HG03135 (cell line): ENCODE measurements at regions not wholly inside any gene's neighbourhood (a gene's known extent, or its start where the extent isn't known, plus 50 kb on each side); places are given as distances from the start of the nearest gene placed in this dataset.

Experiments used
- ATAC-seq: cut with Tn5 transposase; IDR thresholded peaks from one replicate; pipeline ENCODE4 v1.9.1; 2021; ENCODE audit warnings: mild to moderate bottlenecking, moderate library complexity; ENCODE audit not compliant: unreplicated experiment

GRCh38 chr5:2575292-2575691 is 176.2 kb downstream of the IRX2 start:
- ATAC-seq, result no peak

GRCh38 chr5:2574155-2574554 is 177.3 kb downstream of the IRX2 start:
- ATAC-seq, result no peak

DNA sequence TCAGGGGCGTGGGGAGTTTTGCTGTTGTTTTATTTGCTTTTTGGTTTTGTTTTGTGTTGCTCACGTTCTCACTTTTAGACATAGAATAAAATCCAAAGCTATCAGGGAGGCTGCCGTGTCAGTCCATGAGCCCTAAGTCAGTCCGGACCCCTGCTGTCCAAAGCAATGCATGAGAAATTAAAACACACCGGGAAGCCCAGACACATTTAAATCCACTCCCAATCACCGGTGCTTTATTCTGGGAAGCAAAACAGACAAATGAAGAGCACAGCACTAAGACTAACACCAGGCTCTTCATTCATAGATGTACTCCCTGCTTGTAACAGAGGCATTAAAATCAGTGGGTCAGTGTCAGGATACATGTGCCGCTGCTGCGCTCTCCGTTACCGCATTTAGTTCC is 180.9 kb downstream of the IRX2 start:
- no peak for ATAC-seq

GRCh38 chr5:2569774-2570542 is 181.5 kb downstream of the IRX2 start:
- no peak for ATAC-seq

DNA sequence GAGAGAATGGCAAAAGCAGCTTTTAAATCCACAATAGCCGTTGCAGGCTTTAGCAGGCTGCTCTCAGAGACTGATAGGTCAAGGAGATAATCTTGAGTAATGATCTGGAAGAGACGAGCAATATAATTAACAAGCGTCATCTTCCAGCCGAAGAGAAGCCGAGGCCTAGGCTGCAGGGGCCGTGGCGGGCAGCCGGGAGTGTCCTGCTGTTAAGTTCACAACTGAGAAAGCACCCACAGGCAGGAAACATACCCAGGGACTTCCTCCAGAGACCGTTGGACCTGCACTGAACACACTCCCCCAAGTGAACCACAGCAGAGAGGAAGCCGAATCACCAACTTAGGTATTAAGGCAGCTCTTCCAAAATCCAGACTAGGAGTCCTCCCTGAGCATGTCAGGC is 182.3 kb downstream of the IRX2 start:
- ATAC-seq, result no peak

DNA sequence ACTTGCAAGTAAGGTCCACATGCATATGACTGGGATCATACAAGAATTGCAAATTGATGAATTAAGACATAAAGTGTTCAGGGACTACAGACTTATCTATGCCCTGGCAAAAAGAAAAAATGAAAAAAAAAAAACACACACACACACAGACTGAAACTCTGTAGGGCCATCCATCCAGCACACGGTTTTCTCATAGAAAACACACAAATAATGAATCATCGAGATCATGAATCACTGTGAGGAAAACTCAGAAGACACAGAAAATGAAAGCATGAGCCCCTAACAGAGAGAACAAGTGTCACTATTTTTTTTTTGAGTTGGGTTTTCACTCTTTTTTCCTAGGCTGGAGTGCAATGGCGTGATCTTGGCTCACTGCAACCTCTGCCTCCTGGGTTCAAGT is 185.2 kb downstream of the IRX2 start:
- no peak for ATAC-seq

- no peak for ATAC-seq
These were observed 186.3 kb downstream of the IRX2 start for GRCh38 chr5:2565147-2565546.

GRCh38 chr5:2563046-2563445 is 188.4 kb downstream of the IRX2 start:
- no peak for ATAC-seq

DNA sequence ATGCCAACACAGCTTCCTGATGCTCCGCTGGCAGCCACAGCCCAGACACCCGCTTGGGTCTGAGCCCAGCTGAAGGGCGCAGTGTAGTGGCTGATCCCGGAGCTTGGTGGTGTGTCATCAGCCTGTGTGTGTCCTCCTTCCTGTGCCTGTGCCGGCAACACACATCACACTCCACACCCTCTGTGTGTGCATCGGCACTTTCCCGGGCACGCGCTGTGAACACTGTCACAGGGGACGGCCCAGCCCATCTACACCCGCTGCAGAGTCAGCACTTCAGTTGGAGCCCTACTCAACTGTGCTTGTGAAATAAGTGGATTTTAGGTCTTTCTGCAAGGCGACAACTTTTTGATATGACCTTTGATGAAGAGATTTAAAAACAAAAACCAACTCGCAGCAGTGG is 189.4 kb downstream of the IRX2 start:
- no peak for ATAC-seq

GRCh38 chr5:2560435-2560834 is 191.0 kb downstream of the IRX2 start:
- no peak for ATAC-seq

GRCh38 chr5:2557435-2557834 is 194.0 kb downstream of the IRX2 start:
- ATAC-seq, result no peak

GRCh38 chr5:2556375-2556966 is 195.0 kb downstream of the IRX2 start:
- no peak for ATAC-seq

DNA sequence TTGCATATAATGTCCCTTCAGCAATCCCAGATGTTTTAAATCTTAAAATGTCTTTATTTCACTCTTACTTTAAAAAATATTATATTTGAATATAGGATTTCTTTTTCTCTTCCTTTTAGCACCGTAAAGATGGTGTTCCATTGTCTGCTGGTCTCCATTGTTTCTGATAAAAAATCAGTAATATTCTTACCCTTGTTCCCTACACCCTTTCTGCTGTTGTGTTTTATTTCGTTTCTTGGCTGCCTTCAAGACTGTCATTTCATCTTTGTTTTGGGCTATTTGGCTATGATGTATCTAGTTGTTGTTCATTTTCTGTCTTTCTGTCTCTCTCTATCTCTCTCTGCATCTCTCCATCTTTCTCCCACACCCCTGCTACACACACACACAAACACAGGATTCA is 197.9 kb downstream of the IRX2 start:
- no peak for ATAC-seq

- no peak for ATAC-seq
These were observed 201.0 kb downstream of the IRX2 start for GRCh38 chr5:2550509-2550908.

DNA sequence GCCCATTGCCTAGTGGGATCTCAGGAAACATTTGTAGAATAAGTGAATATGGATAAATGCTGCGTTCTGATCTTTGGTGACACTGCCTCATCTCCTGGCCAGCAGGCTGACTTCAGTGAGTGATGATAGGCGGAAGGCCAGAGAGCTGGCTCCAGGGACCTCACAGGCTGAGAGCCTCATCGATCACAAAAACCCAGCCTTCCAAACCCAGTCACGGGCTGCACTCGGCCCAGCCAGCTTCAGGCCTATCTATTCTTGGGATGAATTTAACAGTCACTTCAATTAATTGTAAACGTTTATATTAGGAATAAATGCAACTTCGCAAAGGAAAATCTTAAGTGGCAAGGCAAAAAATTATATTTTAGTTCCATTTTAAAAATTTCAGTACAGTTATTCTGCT is 201.6 kb downstream of the IRX2 start:
- ATAC-seq, result no peak

DNA sequence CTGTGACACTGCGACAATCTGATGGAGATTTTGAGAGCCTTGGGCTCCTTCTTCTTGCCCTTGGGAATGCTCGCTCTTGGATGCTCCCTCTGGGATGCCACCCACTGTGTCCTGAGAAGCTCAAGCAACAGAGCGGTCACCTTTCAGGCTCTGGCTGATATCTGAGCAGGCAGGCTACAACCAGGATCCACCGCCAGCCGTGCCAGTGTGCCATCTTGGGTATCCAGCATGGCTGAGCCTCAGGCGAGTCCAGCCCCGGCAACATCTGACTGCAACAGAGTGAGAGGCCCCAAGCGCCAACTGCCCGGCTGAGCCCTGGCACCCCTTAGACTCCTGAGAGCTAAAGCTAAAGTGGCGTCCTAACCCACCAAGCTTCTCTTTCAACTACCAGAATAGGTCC is 202.1 kb downstream of the IRX2 start:
- no peak for ATAC-seq

DNA sequence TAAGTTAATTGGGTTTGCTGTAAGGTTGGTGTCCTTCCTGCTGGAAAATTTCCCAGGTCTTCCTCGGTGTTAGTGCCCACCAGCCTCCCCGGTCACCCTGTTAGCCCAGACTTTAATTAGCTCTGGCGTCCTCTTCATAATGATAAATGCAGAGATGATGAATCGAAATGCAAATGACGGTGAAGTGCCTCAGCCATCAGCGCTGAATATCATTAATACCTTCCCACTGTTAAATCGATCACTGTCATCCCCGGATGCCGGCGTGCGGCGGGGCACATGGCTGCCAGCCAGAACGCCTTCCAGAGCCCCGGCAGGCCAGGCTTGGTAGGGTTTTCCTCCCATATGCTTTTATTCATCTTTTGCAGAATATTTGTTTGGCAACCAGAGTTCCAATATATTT is 204.5 kb downstream of the IRX2 start:
- no peak for ATAC-seq

DNA sequence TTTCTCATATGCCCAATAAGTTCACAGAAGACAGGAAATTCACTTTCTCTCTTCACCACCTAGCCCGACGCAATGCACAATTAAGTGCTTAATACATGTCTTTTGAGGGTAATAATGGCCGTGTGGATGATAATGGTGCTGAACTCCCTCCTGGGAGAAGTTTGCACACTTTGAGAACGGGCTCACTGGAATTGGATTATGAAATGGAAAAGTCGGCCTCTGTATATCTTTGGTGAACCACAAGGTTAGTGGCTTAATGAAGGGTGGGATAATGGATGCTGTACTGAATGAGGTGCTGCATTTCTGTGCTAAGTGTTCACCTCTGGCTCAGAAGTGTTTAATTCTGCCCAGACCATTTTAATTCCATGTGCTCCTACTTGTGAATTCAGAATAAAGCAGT is 207.5 kb downstream of the IRX2 start:
- ATAC-seq, result no peak

DNA sequence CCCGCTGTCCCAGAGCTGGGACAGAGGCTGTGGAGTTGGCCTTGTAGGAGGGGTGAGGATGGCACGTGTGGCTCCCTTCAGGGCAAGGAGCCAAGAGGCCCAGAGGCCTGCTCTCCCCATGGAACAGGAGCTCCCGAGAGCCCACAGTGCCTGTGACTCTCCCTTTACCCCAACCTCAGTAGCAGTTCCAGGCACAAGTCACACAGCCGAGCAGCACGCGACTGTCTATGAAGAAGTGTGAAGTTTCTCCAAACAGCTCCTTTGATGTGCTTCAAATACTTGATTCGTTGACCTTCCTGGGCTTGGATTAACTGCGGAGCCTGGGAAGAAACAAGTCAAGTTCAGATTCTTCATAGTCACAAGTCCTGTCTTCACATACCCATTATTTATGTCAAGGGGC is 208.7 kb downstream of the IRX2 start:
- no peak for ATAC-seq

- no peak for ATAC-seq
These were observed 209.5 kb downstream of the IRX2 start for GRCh38 chr5:2542026-2542425.

DNA sequence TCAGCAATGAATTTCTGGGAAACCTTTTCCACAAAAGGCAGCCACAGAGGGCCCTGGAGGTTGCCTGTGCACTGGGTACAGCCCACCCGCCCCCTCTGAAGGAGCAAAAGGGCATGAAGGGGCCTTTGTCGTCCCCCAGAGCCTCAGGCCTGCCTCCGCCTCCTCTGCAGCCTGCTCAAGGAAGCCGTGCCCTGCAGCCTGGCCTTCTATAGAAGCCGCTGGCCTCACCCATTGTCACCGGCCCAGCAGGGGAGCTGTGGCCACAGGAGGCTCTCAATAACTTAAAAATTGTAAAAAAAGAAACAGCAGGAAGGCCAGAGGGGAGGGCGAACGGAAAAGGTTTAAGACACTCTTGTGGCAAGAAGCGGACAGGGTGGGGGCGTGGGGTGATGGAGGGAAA is 213.3 kb downstream of the IRX2 start:
- no peak for ATAC-seq

DNA sequence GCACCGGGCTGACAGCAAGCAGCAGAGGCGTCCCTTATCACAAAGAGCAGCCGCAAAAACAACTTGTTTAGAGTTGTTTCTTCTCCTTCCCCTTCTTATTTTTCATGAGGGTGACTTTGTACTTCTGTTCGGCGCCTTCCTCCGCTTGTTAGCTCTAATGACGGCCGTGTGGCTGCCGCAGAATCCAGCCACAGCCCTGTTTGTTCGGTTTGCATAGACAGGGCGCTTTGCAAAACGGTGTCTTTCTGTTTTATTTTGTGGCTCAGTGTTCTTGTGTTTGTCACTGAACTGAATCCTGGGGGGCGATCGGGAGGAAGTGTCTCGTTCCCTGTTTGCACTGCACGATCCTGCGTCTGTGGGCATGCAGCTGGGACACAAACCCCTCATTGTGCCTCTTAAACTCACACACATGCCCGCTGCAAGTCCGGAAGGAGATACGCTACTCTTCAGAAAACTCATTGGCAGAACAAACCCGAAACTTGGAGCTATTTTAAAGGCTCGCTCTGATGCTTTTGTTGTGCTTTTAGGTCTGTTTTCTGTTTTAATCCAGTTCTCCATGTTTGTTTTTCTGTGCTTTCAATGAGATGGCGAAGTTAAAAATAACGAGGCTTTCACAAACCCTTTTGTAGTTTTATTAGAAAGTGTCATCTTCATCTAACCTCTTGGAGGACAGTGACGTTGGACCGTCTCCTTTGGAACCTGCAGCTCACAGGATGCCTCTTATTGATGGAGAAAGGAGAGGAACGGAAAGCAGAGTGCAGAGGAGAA is 213.9 kb downstream of the IRX2 start:
- ATAC-seq, result no peak
